Peyer's patch (tissue), 4 donors: ENCODE measurements at regions not wholly inside any gene's neighbourhood (a gene's known extent, or its start where the extent isn't known, plus 50 kb on each side); places are given as distances from the start of the nearest gene placed in this dataset.

Experiments
- CTCF ChIP-seq, 6 experiments: fragments of 450-650 bp in 4 of 6; fragments of 200-600 bp in 2 of 6; sonication (generic) in 1 of 6; IDR thresholded peaks; one replicate each; pipeline ENCODE4 v1.5.1; 2017 to 2019; ENCODE audit warnings: antibody characterized with exemption in 6 of 6, mild to moderate bottlenecking in 3 of 6, moderate library complexity in 1 of 6
- POLR2A ChIP-seq, 2 donors: fragments of 450-650 bp; IDR thresholded peaks; one replicate each; pipeline ENCODE4 v1.5.1; 2017; ENCODE audit warnings: antibody characterized with exemption in 2 of 2, mild to moderate bottlenecking in 2 of 2, moderate library complexity in 2 of 2

GRCh38 chr2:236745420-236746210, 176.0 kb downstream of the ACKR3 start:
- no peak for TF ChIP-seq CTCF (IDR thresholded peaks at IDR 0.05)
- no peak for TF ChIP-seq POLR2A (IDR thresholded peaks at IDR 0.05)
